Progenitor cell of endocrine pancreas (in vitro differentiated cells): ENCODE measurements at regions not wholly inside any gene's neighbourhood (a gene's known extent, or its start where the extent isn't known, plus 50 kb on each side); places are given as distances from the start of the nearest gene placed in this dataset.
"Not testable (repeated sequence)": the region's sequence is repeated elsewhere in the genome, so short reads cannot be mapped to it uniquely, and the experiment has no call there.

Experiments
- DNase-seq: peaks from one replicate; pipeline ENCODE4 v3.0.0; 2021; ENCODE audit warnings: low spot score; ENCODE audit not compliant: unreplicated experiment
- H3K27ac Mint-ChIP-seq: 2 replicates; pipeline ENCODE4 v1.8.0; 2021; ENCODE audit warnings: mild to moderate bottlenecking, moderate library complexity, mixed read lengths
- H3K27me3 Mint-ChIP-seq: 2 replicates; pipeline ENCODE4 v1.8.0; 2021; ENCODE audit warnings: mixed read lengths
- H3K36me3 Mint-ChIP-seq: 2 replicates; pipeline ENCODE4 v1.8.0; 2022; ENCODE audit warnings: mixed read lengths; ENCODE audit not compliant: insufficient read depth
- H3K4me1 Mint-ChIP-seq: 2 replicates; pipeline ENCODE4 v1.8.0; 2021; ENCODE audit warnings: low read depth, mixed read lengths
- H3K4me3 Mint-ChIP-seq: 2 replicates; pipeline ENCODE4 v1.8.0; 2021; ENCODE audit warnings: low read depth, mild to moderate bottlenecking, moderate library complexity, mixed read lengths
- H3K9me3 Mint-ChIP-seq: 2 replicates; pipeline ENCODE4 v1.8.0; 2021; ENCODE audit warnings: low read depth, mixed read lengths
- TF ChIP-seq, protein P1 (sequence below): fragments of 200-600 bp; sonication (generic); IDR thresholded peaks from one replicate; pipeline ENCODE4 v1.5.0; 2021; ENCODE audit warnings: antibody characterized with exemption, mild to moderate bottlenecking; ENCODE audit not compliant: unreplicated experiment

DNA sequence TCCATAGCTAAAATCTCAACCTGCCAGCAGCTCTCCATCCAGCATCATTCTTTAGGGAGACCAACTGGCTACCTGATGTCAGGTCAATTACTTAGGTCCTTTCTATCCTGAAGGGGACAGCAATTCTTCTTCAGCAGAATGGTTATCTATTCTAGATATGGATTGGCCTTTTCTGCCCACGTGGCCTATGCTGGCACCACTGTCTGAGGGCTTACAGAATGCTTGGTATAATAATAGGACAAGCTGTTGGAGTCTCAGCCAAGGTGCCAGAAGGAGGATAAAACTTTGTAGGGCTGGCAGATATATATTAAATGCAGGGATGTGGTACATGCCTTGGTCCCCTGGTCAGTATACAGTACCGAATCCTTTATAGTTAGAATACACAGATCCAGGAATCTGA, 89.8 kb upstream of the C1GALT1C1 start:
- peaks cover 37% of the 10 kb centered on the region for H3K9me3 Mint-ChIP-seq
- no peak overlapping the region for H3K4me3 Mint-ChIP-seq
- no peaks in the 10 kb centered on the region for H3K4me1 Mint-ChIP-seq
- H3K27ac Mint-ChIP-seq, result no peak overlapping the region
- no peaks in the 10 kb centered on the region for H3K27me3 Mint-ChIP-seq
- no peak for DNase-seq
- H3K36me3 Mint-ChIP-seq, result no peaks in the 10 kb centered on the region
- TF ChIP-seq, protein P1, sequence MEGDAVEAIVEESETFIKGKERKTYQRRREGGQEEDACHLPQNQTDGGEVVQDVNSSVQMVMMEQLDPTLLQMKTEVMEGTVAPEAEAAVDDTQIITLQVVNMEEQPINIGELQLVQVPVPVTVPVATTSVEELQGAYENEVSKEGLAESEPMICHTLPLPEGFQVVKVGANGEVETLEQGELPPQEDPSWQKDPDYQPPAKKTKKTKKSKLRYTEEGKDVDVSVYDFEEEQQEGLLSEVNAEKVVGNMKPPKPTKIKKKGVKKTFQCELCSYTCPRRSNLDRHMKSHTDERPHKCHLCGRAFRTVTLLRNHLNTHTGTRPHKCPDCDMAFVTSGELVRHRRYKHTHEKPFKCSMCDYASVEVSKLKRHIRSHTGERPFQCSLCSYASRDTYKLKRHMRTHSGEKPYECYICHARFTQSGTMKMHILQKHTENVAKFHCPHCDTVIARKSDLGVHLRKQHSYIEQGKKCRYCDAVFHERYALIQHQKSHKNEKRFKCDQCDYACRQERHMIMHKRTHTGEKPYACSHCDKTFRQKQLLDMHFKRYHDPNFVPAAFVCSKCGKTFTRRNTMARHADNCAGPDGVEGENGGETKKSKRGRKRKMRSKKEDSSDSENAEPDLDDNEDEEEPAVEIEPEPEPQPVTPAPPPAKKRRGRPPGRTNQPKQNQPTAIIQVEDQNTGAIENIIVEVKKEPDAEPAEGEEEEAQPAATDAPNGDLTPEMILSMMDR, result no peak

DNA sequence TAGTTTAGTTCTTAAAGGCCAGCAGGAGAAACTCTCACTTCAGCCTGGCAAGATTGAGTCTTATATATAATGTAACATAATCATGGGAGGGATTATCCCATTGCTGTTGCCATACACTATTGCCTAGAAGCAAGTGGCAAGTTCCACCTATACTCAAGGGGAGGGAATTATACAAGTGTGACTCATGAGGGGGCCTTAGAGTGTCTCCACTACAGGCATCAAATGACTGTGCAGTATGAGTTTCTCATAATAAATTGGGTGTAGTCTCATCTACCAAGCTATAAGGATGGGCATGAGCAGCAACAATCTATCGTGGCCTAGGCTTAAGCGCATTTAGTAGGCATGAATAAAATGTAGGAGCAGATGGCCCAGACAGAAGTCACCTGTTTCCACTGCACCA, 89.1 kb upstream of the C1GALT1C1 start:
- Mint-ChIP-seq H3K27ac (no peak overlapping the region), H3K36me3 (no peaks in the 10 kb centered on the region), H3K4me3 (no peak overlapping the region), H3K27me3 (no peaks in the 10 kb centered on the region), H3K9me3 (peaks cover 37% of the 10 kb centered on the region), H3K4me1 (no peaks in the 10 kb centered on the region)
- TF ChIP-seq, protein P1, result no peak
- DNase-seq, result no peak

DNA sequence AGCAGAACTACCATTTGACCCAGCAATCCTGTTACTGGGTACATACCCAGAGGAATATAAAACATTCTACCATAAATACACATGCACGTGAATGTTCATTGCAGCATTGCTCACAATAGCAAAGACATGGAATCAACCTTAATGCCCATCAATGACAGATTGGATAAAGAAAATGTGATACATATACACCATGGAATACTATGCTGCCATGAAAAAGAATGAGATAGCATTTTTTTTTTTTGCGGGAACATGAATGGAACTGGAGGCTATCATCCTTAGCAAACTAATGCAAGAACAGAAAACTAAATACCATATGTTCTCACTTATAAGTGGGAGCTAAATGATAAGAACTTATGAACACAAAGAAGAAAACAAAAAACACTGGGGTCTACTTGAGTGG, 72.5 kb upstream of the C1GALT1C1 start:
- H3K4me3 Mint-ChIP-seq, H3K36me3 Mint-ChIP-seq, H3K4me1 Mint-ChIP-seq, H3K27ac Mint-ChIP-seq, H3K27me3 Mint-ChIP-seq, DNase-seq: not testable (repeated sequence)
- peaks cover 45% of the 10 kb centered on the region for H3K9me3 Mint-ChIP-seq

DNA sequence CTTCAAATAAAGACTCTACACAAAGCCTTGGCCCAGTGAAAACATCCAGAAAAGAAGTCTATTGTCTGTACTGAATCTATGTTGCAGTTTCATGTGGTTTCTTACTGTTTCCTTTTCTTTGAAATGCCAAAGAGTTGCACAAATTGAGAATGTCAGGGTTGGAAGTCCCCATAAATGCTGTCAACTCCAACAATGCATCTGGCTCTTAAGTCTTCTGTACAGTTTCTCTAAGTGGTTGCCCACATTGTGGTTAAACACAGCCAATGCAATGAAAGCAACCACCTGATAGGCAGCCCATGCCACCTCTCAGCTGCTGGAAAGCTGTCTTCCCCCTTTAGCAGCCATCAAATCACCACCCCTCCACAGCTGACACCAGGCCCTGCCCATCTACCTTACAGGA, 67.2 kb upstream of the C1GALT1C1 start:
- DNase-seq, result no peak
- no peaks in the 10 kb centered on the region for H3K27me3 Mint-ChIP-seq
- no peaks in the 10 kb centered on the region for H3K4me1 Mint-ChIP-seq
- TF ChIP-seq, protein P1, result no peak
- H3K9me3 Mint-ChIP-seq, result peaks cover 35% of the 10 kb centered on the region
- no peak overlapping the region for H3K4me3 Mint-ChIP-seq
- no peak overlapping the region for H3K27ac Mint-ChIP-seq
- no peaks in the 10 kb centered on the region for H3K36me3 Mint-ChIP-seq

DNA sequence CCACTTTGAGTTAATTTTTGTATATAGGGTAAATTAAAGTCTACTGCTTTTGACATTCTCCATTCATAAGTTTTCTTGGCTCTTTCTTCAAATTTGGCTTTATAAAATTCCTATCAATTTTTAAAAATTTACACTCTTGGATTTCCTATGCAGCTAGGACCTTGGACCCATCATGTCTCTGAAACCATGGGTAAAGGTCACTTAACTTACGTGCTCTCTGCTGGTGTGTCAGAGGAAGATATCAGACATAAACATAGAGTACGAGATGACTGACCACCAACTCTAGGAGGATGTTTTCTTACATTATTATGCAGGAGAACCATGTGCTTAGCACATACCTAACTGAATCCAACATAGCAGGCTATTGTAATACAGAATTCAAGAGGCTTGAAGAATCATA, 62.5 kb upstream of the C1GALT1C1 start:
- no peaks in the 10 kb centered on the region for H3K27me3 Mint-ChIP-seq
- H3K4me1 Mint-ChIP-seq, result no peaks in the 10 kb centered on the region
- no peak overlapping the region for H3K4me3 Mint-ChIP-seq
- TF ChIP-seq, protein P1, result no peak
- peaks cover 1% of the 10 kb centered on the region for H3K9me3 Mint-ChIP-seq
- no peak for DNase-seq
- H3K27ac Mint-ChIP-seq, result no peak overlapping the region
- no peaks in the 10 kb centered on the region for H3K36me3 Mint-ChIP-seq

DNA sequence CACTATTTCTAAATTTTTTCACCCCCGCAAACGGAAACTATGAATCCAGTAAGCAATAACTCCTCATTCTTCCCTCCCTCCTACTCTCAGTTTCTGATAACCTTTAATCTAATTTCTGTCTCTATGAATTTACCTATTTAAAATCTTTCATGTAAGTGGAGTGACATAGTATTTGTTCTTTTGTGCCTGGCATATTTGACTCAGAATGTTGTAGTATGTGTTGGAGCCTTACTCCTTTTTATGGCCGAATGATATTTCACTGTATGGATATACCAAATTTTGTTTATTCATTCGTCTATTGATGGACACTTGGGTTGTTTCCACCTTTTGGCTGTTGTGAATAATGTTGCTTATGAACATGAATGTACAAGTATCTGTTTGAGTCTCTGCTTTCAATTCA, 61.1 kb upstream of the C1GALT1C1 start:
- no peaks in the 10 kb centered on the region for H3K4me1 Mint-ChIP-seq
- no peaks in the 10 kb centered on the region for H3K36me3 Mint-ChIP-seq
- DNase-seq, result no peak
- peaks cover 5% of the 10 kb centered on the region for H3K9me3 Mint-ChIP-seq
- TF ChIP-seq, protein P1, result no peak
- H3K27me3 Mint-ChIP-seq, result no peaks in the 10 kb centered on the region
- H3K27ac Mint-ChIP-seq, result no peak overlapping the region
- H3K4me3 Mint-ChIP-seq, result no peak overlapping the region
